ENCODE measurements at regions not wholly inside any gene's neighbourhood (a gene's known extent, or its start where the extent isn't known, plus 50 kb on each side); places are given as distances from the start of the nearest gene placed in this dataset.

GRCh38 chrY:7169475-7169874 lies 257.9 kb upstream of the AMELY start:
- Histone ChIP-seq H3K79me2 (ENCODE audit: insufficient read depth, low read length) (no peaks in the 10 kb centered on the region), H3K4me3 (ENCODE audit: low read depth, low read length, poor library complexity, severe bottlenecking) (no peak overlapping the region), H4K20me1 (ENCODE audit: insufficient read depth, low read length) (no peaks in the 10 kb centered on the region), H2AFZ (ENCODE audit: low read length) (no peak overlapping the region), H3K9ac (ENCODE audit: low read length) (no peak overlapping the region), H3K36me3 (ENCODE audit: insufficient read depth, low read length) (no peaks in the 10 kb centered on the region), H3K9me2 (ENCODE audit: low read depth, low read length) (no peaks in the 10 kb centered on the region), H3K4me1 (ENCODE audit: insufficient read depth, low read length, severe bottlenecking) (no peaks in the 10 kb centered on the region), H3K9me3 (ENCODE audit: low read length) (no peaks in the 10 kb centered on the region), H3K4me2 (ENCODE audit: low read length) (no peak overlapping the region), H3K27ac (ENCODE audit: low read depth, low read length, poor library complexity, severe bottlenecking) (no peak overlapping the region), H3K27me3 (ENCODE audit: insufficient read depth, low read length) (no peaks in the 10 kb centered on the region), H3F3A (ENCODE audit: insufficient read depth, low read length) (no peaks in the 10 kb centered on the region)
- TF ChIP-seq CTCF (IDR thresholded peaks at IDR 0.05; ENCODE audit: low read length) (no peak), EZH2 (IDR thresholded peaks at IDR 0.05; ENCODE audit: borderline replicate concordance, low read length) (no peak)

- Histone ChIP-seq H3K9me3 (ENCODE audit: low read length) (no peaks in the 10 kb centered on the region), H3K9ac (ENCODE audit: low read length) (no peak overlapping the region), H4K20me1 (ENCODE audit: insufficient read depth, low read length) (no peaks in the 10 kb centered on the region), H3K9me2 (ENCODE audit: low read depth, low read length) (no peaks in the 10 kb centered on the region), H3K79me2 (ENCODE audit: insufficient read depth, low read length) (no peaks in the 10 kb centered on the region), H2AFZ (ENCODE audit: low read length) (no peak overlapping the region), H3K36me3 (ENCODE audit: insufficient read depth, low read length) (no peaks in the 10 kb centered on the region), H3K4me2 (ENCODE audit: low read length) (no peak overlapping the region), H3K27me3 (ENCODE audit: insufficient read depth, low read length) (no peaks in the 10 kb centered on the region), H3F3A (ENCODE audit: insufficient read depth, low read length) (no peaks in the 10 kb centered on the region), H3K27ac (ENCODE audit: low read depth, low read length, poor library complexity, severe bottlenecking) (no peak overlapping the region), H3K4me3 (ENCODE audit: low read depth, low read length, poor library complexity, severe bottlenecking) (no peak overlapping the region), H3K4me1 (ENCODE audit: insufficient read depth, low read length, severe bottlenecking) (no peaks in the 10 kb centered on the region)
- no peak for TF ChIP-seq EZH2 (IDR thresholded peaks at IDR 0.05; ENCODE audit: borderline replicate concordance, low read length)
- no peak for TF ChIP-seq CTCF (IDR thresholded peaks at IDR 0.05; ENCODE audit: low read length)
Measured at GRCh38 chrY:7141477-7141876, 229.9 kb upstream of the AMELY start.
